ENCODE measurements at regions not wholly inside any gene's neighbourhood (a gene's known extent, or its start where the extent isn't known, plus 50 kb on each side); places are given as distances from the start of the nearest gene placed in this dataset.

DNA sequence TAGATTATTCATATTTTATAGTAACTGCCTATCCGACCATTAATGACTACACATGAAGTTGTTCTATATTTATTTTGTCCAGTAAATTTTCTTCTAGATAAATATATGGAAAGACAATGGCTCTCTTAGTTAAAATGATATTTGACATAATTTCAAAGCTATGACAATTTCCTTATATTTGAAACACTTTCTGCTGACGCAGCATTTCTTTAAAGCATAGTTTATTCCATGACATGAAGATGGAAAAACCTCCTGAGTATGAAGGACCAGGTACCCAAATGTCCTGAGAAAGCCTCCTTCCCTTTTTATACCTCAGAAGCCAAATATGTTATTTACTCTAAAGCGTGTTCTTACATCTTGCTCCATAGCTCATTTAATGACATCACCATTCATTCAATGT lies 831.6 kb downstream of the EFNB2 start:
- no peaks in the 10 kb centered on the region for H3K36me3 ChIP-seq
- intact Hi-C loops (cut with micrococcal nuclease) = no loop called here
- TF ChIP-seq, protein P1, sequence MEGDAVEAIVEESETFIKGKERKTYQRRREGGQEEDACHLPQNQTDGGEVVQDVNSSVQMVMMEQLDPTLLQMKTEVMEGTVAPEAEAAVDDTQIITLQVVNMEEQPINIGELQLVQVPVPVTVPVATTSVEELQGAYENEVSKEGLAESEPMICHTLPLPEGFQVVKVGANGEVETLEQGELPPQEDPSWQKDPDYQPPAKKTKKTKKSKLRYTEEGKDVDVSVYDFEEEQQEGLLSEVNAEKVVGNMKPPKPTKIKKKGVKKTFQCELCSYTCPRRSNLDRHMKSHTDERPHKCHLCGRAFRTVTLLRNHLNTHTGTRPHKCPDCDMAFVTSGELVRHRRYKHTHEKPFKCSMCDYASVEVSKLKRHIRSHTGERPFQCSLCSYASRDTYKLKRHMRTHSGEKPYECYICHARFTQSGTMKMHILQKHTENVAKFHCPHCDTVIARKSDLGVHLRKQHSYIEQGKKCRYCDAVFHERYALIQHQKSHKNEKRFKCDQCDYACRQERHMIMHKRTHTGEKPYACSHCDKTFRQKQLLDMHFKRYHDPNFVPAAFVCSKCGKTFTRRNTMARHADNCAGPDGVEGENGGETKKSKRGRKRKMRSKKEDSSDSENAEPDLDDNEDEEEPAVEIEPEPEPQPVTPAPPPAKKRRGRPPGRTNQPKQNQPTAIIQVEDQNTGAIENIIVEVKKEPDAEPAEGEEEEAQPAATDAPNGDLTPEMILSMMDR (IDR thresholded peaks at IDR 0.05; ENCODE audit: borderline replicate concordance) = no peak
- no peak for DNase-seq
- no peaks in the 10 kb centered on the region for H3K27me3 ChIP-seq (ENCODE audit: low read depth)
- no peak overlapping the region for H3K4me3 ChIP-seq
- no peaks in the 10 kb centered on the region for H3K4me1 ChIP-seq
- H3K27ac ChIP-seq (replicated peaks) = no peak overlapping the region
- peaks cover 3% of the 10 kb centered on the region for H3K9me3 ChIP-seq (replicated peaks)

GRCh38 chr13:105702441-105702840 lies 833.0 kb downstream of the EFNB2 start:
- no peak for DNase-seq
- TF ChIP-seq, protein P1 (IDR thresholded peaks at IDR 0.05; ENCODE audit: borderline replicate concordance) = no peak
- no peaks in the 10 kb centered on the region for H3K27me3 ChIP-seq (ENCODE audit: low read depth)
- H3K9me3 ChIP-seq (replicated peaks) = peaks cover 3% of the 10 kb centered on the region
- H3K27ac ChIP-seq (replicated peaks) = no peak overlapping the region
- H3K4me3 ChIP-seq = no peak overlapping the region
- H3K36me3 ChIP-seq = no peaks in the 10 kb centered on the region
- intact Hi-C loops (cut with micrococcal nuclease) = no loop called here
- H3K4me1 ChIP-seq = no peaks in the 10 kb centered on the region

DNA sequence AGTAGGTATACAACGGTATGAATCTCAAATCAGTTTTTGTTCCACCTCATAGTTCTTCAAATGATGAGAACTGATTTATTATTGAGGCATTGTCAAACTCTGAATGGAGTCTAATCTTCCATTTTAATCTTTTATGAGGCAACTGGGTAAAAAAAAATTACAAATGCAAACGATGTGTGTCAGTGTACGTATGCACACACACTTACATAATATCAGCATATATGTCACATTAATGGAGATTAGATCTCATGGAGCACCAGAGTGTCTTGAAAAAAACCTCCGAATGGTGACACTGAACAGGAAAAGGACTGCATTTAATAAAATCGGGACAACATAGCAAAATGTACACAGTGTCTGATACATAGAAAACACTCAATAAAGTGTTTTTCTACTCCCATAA lies 842.7 kb downstream of the EFNB2 start:
- Histone ChIP-seq H3K9me3 (replicated peaks) (no peaks in the 10 kb centered on the region), H3K36me3 (no peaks in the 10 kb centered on the region), H3K4me3 (no peak overlapping the region), H3K27ac (replicated peaks) (no peak overlapping the region), H3K27me3 (ENCODE audit: low read depth) (no peaks in the 10 kb centered on the region), H3K4me1 (no peaks in the 10 kb centered on the region)
- TF ChIP-seq, protein P1 (IDR thresholded peaks at IDR 0.05; ENCODE audit: borderline replicate concordance) = no peak
- intact Hi-C loops (cut with micrococcal nuclease) = no loop called here
- DNase-seq = no peak

GRCh38 chr13:105684216-105684615 lies 851.2 kb downstream of the EFNB2 start:
- H3K27ac ChIP-seq (replicated peaks) = no peak overlapping the region
- intact Hi-C loops (cut with micrococcal nuclease) = no loop called here
- H3K36me3 ChIP-seq = no peaks in the 10 kb centered on the region
- TF ChIP-seq, protein P1 (IDR thresholded peaks at IDR 0.05; ENCODE audit: borderline replicate concordance) = no peak
- H3K4me1 ChIP-seq = no peaks in the 10 kb centered on the region
- H3K9me3 ChIP-seq (replicated peaks) = no peaks in the 10 kb centered on the region
- no peak overlapping the region for H3K4me3 ChIP-seq
- no peak for DNase-seq
- no peaks in the 10 kb centered on the region for H3K27me3 ChIP-seq (ENCODE audit: low read depth)

DNA sequence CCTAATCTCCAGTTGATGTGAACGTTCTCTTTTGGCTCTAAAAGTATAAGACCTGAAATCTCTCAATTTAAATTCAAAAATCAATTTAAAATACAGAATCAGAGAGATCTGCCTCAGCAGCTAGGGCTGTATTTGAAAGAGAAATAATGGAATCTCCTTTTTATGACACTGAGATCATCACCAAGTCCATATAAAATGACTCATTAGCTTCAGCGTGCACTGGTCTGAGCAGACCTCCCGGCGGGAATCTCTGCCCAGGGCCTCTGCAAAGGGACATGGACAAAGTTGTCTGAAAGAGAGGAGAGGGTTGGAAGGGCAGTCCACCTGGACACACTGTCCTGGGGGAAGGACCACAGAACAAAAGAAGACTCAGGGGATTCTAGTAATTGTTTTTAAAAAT lies 855.6 kb downstream of the EFNB2 start:
- intact Hi-C loops (cut with micrococcal nuclease) = no loop called here

More for the DNA sequence above, 855.6 kb downstream of the EFNB2 start:
- DNase-seq = no peak
- Histone ChIP-seq H3K4me3 (no peak overlapping the region), H3K36me3 (no peaks in the 10 kb centered on the region), H3K4me1 (no peaks in the 10 kb centered on the region), H3K27me3 (ENCODE audit: low read depth) (no peaks in the 10 kb centered on the region), H3K27ac (replicated peaks) (no peak overlapping the region), H3K9me3 (replicated peaks) (no peaks in the 10 kb centered on the region)
- TF ChIP-seq, protein P1 (IDR thresholded peaks at IDR 0.05; ENCODE audit: borderline replicate concordance) = no peak
